HG02885 (cell line): ENCODE measurements at regions not wholly inside any gene's neighbourhood (a gene's known extent, or its start where the extent isn't known, plus 50 kb on each side); places are given as distances from the start of the nearest gene placed in this dataset.
"Not testable (repeated sequence)": the region's sequence is repeated elsewhere in the genome, so short reads cannot be mapped to it uniquely, and the experiment has no call there.

Experiments used
- ATAC-seq: cut with Tn5 transposase; IDR thresholded peaks from one replicate; pipeline ENCODE4 v1.9.1; 2021; ENCODE audit warnings: mild to moderate bottlenecking; ENCODE audit not compliant: unreplicated experiment, poor library complexity

- ATAC-seq, result no peak
These were observed 50.3 kb upstream of the CABCOCO1 start for GRCh38 chr10:61612450-61612849.

- ATAC-seq, result no peak
These were observed 50.7 kb upstream of the CABCOCO1 start for GRCh38 chr10:61612009-61612408.

GRCh38 chr10:61609701-61610100 is 53.0 kb upstream of the CABCOCO1 start:
- no peak for ATAC-seq

- no peak for ATAC-seq
These were observed 54.3 kb upstream of the CABCOCO1 start for GRCh38 chr10:61608255-61609033.

GRCh38 chr10:61606959-61607907 is 55.5 kb upstream of the CABCOCO1 start:
- peak; percentile 59 for ATAC-seq

DNA sequence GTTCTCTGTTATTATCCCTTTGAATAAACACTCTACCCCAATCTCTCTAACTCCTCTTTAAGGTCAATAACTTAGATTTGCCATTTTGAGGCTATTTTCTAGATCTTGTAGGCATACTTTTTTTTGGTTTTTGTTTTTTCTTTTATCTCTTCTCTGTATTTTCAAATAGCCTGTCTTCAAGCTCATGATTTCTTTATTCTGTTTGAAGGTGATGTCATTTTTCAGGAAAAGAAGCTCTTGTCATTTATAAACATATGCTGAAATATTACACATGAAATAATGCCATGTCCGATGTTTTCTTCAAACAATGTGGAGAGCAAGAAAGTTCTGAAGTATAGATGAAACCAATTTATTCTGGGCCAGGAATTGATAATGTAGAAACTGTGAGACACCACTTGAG is 57.5 kb upstream of the CABCOCO1 start:
- no peak for ATAC-seq

DNA sequence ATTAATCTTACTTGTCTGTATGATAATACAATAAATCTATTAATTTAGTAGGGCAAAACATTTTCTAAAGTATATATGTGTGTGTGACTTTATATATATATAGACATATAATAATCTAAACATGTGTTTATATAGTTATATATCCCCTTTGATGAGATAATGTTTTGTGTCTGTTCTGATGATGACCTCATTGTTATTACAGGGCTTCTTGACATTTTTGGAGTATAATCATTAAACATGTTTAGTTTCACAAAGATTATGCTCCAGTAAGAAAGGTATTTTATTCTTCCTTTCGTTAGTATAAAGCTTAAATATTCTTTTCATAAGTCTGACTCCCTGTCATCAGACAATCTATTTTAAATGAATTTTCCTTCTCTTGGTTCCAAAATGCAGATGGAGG is 62.3 kb upstream of the CABCOCO1 start:
- ATAC-seq, result no peak

DNA sequence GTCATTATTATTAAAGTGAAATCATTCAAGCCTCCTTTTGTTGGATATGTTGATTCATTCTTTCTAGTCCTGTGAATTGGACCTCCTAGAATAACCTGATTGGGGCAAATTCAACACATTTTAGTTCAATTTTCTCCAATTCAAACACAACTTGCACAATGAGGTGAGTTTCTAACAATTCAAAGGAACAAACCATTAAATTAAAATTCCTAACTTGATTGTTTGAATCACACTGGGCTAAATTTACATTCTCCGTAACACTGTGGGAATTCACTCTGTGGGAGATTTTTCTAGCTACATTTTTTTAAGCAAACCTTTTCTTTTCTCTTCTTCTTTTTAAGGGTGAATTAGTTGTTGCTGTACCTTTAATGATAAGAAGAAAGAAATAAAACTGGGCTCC is 68.3 kb upstream of the CABCOCO1 start:
- ATAC-seq, result no peak

GRCh38 chr10:61592581-61592980 is 70.1 kb upstream of the CABCOCO1 start:
- ATAC-seq, result peak; percentile 69

DNA sequence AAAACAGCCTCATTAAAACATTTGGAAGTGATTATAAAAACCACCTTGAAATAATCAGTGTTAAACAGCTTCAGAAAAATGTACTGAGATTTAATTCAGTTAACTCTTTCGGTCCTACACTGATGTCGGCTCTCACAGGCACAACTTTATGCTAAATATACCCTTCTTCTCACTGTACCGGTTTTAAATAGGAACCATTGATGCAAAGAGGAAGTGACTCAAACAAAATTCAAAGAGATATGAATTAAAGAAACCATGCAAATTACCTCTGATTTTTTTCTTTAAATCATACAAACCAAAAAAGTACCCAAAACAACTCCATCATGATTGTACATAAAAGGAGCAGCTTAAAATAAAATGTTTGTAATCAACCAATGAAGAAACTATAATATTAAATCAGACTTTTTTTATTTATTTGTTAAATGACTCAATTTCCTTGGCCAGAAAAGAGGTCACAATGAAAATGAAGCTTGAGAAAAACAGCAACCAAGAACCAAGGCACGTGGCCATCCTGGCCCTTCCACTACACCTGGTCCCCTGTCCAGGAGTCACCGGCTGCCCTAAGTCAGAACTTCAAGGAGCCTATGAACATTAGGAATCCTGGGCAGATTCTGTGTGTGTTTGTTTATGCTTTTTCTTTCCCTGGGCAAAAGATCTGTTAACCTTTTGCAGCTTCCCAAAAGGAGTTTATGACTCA is 73.0 kb upstream of the CABCOCO1 start:
- ATAC-seq, result peak; percentile 39

DNA sequence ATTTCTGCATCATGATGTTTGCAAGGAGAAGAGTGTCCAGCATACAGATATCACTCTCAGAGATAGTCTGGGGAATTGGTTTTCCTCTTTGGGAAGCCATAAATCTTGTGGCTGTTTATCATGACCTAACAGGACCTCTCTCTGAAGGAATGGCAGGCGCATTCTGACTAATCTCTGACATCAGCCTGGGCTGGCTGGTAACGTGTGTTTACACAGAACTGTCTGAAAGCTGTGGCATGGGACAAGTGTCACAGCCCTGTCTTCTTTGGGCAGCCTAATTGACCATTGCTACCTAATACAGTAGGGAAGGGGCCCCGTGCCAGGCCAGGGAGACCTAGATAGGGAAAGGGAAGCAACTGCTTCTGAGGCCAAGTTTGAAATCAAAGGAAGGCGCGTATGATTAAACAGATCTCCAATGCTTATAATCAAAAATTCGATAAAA is 73.9 kb upstream of the CABCOCO1 start:
- ATAC-seq, result no peak

- ATAC-seq, result no peak
These were observed 75.9 kb upstream of the CABCOCO1 start for GRCh38 chr10:61586829-61587228.

DNA sequence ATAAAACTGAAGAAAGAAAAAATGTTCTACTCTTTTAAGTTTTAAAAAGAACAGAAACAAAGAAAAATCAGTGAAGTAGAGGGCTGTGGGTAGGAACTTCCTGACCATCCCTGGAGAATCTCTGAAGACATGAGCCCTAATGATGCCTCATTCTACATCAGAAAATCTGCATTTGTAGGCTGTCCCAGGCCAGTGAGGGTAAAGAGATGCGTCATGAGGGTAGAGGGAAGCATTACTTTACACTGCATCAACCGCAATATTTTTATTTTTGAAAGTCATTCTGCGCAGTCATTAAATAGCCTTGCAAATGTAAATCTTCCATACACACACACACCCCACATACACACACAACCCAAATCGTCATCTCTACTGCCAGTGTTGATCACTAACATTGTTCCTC is 82.1 kb upstream of the CABCOCO1 start:
- no peak for ATAC-seq

- not testable (repeated sequence) for ATAC-seq
These were observed 92.5 kb upstream of the CABCOCO1 start for GRCh38 chr10:61570204-61570603.

DNA sequence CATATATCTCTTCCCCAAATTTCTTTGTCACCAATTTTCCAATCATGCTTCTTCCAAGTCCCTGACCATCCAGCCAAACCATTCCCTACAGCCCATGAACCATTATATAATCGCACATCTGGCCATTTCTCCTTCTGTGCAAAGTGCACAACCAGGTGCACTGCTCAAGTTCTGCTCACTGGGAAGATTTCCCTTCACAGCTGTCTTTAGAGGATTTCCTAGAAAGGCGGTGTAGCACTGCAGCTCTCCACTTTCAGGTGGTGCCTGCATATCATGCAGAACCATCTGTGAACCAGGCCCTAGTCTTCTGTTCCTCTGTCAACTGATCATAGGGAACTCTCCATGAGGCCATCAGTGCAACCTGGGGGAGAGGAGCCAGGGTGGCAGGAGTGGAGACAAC is 95.0 kb upstream of the CABCOCO1 start:
- no peak for ATAC-seq

DNA sequence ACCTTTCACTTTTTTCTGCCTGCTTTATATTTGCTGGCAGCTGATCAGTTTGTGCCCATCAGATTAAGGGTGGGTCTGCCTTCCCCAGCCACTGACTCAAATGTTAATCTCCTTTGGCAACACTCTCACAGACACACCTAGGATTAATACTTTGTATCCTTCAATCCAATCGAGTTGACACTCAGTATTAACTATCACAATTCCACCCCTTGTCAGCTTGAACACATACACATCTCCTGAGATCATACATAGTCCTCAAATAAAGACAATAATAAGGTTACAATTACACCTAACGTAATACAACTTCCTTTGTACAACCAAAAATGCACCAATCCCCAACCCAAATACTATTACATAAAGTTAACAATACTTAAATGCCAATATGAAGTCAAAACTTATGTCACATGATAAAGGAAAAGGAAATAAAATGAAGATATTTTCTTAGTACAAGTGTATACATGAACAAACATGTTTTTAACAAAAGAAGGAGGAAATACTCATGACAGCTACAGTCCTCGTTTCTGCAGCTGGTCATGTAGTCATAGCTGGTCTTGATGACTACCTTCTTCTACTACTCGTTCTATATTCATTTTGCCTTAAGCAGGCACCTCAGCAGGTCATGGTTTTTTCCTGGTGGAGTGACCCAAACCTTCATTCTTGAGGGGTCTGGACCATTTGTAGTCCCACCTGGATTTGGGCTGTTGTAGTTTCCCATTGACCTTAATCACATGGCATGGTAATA is 96.7 kb upstream of the CABCOCO1 start:
- no peak for ATAC-seq

- no peak for ATAC-seq
These were observed 98.3 kb upstream of the CABCOCO1 start for GRCh38 chr10:61564444-61564843.

DNA sequence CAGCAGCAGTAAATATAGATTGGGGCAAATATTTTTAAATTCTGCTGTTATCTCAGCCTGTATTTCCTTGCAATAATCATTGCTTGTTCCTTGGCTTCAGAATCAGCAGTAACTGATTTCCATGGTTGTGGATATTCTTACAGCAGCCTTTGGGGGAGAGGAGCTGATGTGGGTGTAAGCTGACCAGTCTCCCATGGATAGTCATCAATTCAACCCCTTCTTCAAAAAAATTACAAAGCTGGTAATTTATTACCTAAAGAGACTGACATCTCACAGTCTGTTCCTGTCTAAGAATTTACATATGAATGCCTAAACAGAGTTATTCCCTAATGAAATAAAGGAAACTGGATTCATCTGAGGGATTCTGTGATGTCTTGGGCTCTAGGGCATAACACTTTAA is 103.1 kb upstream of the CABCOCO1 start:
- ATAC-seq, result no peak

GRCh38 chr10:61558188-61558587 is 104.5 kb upstream of the CABCOCO1 start:
- ATAC-seq, result no peak

GRCh38 chr10:61554925-61555324 is 101.7 kb upstream of the TMEM26 start:
- ATAC-seq, result no peak
